OCI-LY1 (cell line): ENCODE measurements at regions not wholly inside any gene's neighbourhood (a gene's known extent, or its start where the extent isn't known, plus 50 kb on each side); places are given as distances from the start of the nearest gene placed in this dataset.
"Not testable (repeated sequence)": the region's sequence is repeated elsewhere in the genome, so short reads cannot be mapped to it uniquely, and the experiment has no call there.

Source experiments
- CTCF ChIP-seq: fragments of 200-600 bp; sonication (generic), shearing (Covaris generic); IDR thresholded peaks from 2 replicates; pipeline ENCODE4 v1.5.1; 2017; ENCODE audit warnings: mild to moderate bottlenecking, antibody characterized with exemption, low read length, moderate library complexity, mixed read lengths
- EZH2 ChIP-seq: fragments of 200-600 bp; sonication (generic), shearing (Covaris generic); IDR thresholded peaks from 2 replicates; pipeline ENCODE4 v1.8.0; 2017; ENCODE audit warnings: borderline replicate concordance, mixed run types, mild to moderate bottlenecking, antibody characterized with exemption, low read length, moderate library complexity, mixed read lengths

- not testable (repeated sequence) for TF ChIP-seq CTCF, EZH2
Observed at GRCh38 chr1:192517716-192518355, 57.7 kb upstream of the RGS1 start.
